OCI-LY7 (cell line): ENCODE measurements at regions not wholly inside any gene's neighbourhood (a gene's known extent, or its start where the extent isn't known, plus 50 kb on each side); places are given as distances from the start of the nearest gene placed in this dataset.

Experiments
- BruUV-seq: library from RNA; stranded (reverse); fragments of 400-500 nt; replicated peaks from 2 replicates; lab custom pipeline; 2021; lab: Mats Ljungman, UMichigan
- CTCF ChIA-PET: fragments of 300-600 bp; sonication (Branson Sonifier 250); formaldehyde crosslinking; loops from one replicate; lab custom pipeline; 2022; ENCODE audit warnings: antibody characterized with exemption; ENCODE audit not compliant: unreplicated experiment; lab: Charles Lee
- POLR2A ChIA-PET: fragments of 300-600 bp; sonication (Branson Sonifier 250); formaldehyde crosslinking; loops from one replicate; lab custom pipeline; 2022; ENCODE audit warnings: antibody characterized with exemption; lab: Charles Lee
- DNase-seq: peaks from one replicate; pipeline ENCODE4 v3.0.0-alpha.2; 2015; ENCODE audit warnings: low spot score
- H2AFZ ChIP-seq: fragments of 200-600 bp; sonication (generic), shearing (Covaris generic); 2 replicates; pipeline ENCODE4 v1.6.1; 2014; ENCODE audit warnings: mild to moderate bottlenecking, antibody characterized with exemption, low read length, moderate library complexity
- H3K27ac ChIP-seq: fragments of 200-600 bp; sonication (generic); 2 replicates; pipeline ENCODE4 v1.5.1; 2014; ENCODE audit warnings: mixed run types, low read depth, mild to moderate bottlenecking, moderate library complexity, low read length, inconsistent platforms; ENCODE audit not compliant: poor library complexity, severe bottlenecking
- H3K36me3 ChIP-seq: fragments of 200-600 bp; sonication (generic); 2 replicates; pipeline ENCODE4 v1.6.1; 2014; ENCODE audit warnings: mild to moderate bottlenecking, antibody characterized with exemption, low read length, moderate library complexity, mixed read lengths; ENCODE audit not compliant: insufficient read depth
- H3K4me1 ChIP-seq: fragments of 200-600 bp; sonication (generic); 2 replicates; pipeline ENCODE4 v1.5.1; 2014; ENCODE audit warnings: mild to moderate bottlenecking, low read length; ENCODE audit not compliant: insufficient read depth, poor library complexity, severe bottlenecking
- H3K4me2 ChIP-seq: fragments of 200-600 bp; sonication (generic); 2 replicates; pipeline ENCODE4 v1.6.1; 2014; ENCODE audit warnings: mild to moderate bottlenecking, low read length
- H3K4me3 ChIP-seq: fragments of 200-600 bp; sonication (generic); 2 replicates; pipeline ENCODE4 v1.5.1; 2014; ENCODE audit warnings: mild to moderate bottlenecking, low read depth, low read length; ENCODE audit not compliant: poor library complexity, severe bottlenecking
- H3K79me2 ChIP-seq: fragments of 200-600 bp; sonication (generic); 2 replicates; pipeline ENCODE4 v1.6.1; 2016; ENCODE audit warnings: low read depth, mild to moderate bottlenecking, low read length, moderate library complexity, mixed read lengths; ENCODE audit not compliant: insufficient read depth
- H3K9me2 ChIP-seq: fragments of 200-600 bp; sonication (generic); 2 replicates; pipeline ENCODE4 v1.6.1; 2016; ENCODE audit warnings: mild to moderate bottlenecking, low read length, mixed read lengths; ENCODE audit not compliant: insufficient read depth
- H3K9me3 ChIP-seq: fragments of 200-600 bp; sonication (generic); 2 replicates; pipeline ENCODE4 v1.6.1; 2014; ENCODE audit warnings: mild to moderate bottlenecking, mixed run types, low read length, mixed read lengths
- H4K20me1 ChIP-seq: fragments of 200-600 bp; sonication (generic); 2 replicates; pipeline ENCODE4 v1.6.1; 2014; ENCODE audit warnings: mild to moderate bottlenecking, antibody characterized with exemption, low read length, moderate library complexity, mixed read lengths; ENCODE audit not compliant: insufficient read depth
- EZH2phosphoT487 ChIP-seq: fragments of 200-600 bp; sonication (generic); IDR thresholded peaks from 2 replicates; pipeline ENCODE4 v1.6.1; 2018; ENCODE audit warnings: low read depth, borderline replicate concordance, mild to moderate bottlenecking, mixed run types, antibody characterized with exemption, low read length, moderate library complexity, mixed read lengths
- intact Hi-C: fragments of 100-400 bp; cut with micrococcal nuclease; formaldehyde crosslinking; loops from one replicate; pipeline ENCODE4 v1.10.0; 2022; ENCODE audit not compliant: unreplicated experiment
- TF ChIP-seq, protein P1 (sequence below): fragments of 200-600 bp; sonication (generic); conservative IDR thresholded peaks from 2 replicates; pipeline ENCODE4 v1.5.1; 2014; ENCODE audit warnings: mild to moderate bottlenecking, antibody characterized with exemption, low read length, moderate library complexity, mixed read lengths

DNA sequence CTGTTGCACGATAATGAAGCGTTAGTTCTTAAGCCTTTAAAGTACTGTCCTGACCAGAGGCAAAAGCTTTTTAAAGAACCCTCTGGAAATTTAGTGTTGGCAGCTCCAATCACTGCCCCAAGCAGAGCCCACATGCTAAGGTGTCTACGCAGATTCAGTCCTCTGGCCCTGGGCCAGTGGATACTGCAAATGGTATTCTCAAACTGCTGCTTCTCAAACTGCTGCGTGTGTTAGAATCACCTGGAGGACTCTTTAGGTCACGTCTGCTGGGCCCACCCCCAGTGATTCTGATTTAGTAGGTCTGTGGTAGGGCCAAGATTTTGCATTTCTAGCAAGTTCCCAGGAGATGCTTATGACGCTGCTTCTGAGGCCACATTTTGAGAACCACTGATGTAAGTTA, 96.0 kb upstream of the CCDC28A start:
- POLR2A ChIA-PET = no interaction called here
- H3K4me1 ChIP-seq = no peaks in the 10 kb centered on the region
- CTCF ChIA-PET = no interaction called here
- no peaks in the 10 kb centered on the region for H4K20me1 ChIP-seq
- H3K4me3 ChIP-seq = no peak overlapping the region
- H3K9me2 ChIP-seq = no peaks in the 10 kb centered on the region
- H3K79me2 ChIP-seq = no peaks in the 10 kb centered on the region
- intact Hi-C loops = no loop called here
- no peak for TF ChIP-seq EZH2phosphoT487
- TF ChIP-seq, protein P1, sequence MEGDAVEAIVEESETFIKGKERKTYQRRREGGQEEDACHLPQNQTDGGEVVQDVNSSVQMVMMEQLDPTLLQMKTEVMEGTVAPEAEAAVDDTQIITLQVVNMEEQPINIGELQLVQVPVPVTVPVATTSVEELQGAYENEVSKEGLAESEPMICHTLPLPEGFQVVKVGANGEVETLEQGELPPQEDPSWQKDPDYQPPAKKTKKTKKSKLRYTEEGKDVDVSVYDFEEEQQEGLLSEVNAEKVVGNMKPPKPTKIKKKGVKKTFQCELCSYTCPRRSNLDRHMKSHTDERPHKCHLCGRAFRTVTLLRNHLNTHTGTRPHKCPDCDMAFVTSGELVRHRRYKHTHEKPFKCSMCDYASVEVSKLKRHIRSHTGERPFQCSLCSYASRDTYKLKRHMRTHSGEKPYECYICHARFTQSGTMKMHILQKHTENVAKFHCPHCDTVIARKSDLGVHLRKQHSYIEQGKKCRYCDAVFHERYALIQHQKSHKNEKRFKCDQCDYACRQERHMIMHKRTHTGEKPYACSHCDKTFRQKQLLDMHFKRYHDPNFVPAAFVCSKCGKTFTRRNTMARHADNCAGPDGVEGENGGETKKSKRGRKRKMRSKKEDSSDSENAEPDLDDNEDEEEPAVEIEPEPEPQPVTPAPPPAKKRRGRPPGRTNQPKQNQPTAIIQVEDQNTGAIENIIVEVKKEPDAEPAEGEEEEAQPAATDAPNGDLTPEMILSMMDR = no peak
- H2AFZ ChIP-seq = no peak overlapping the region
- no peaks in the 10 kb centered on the region for H3K9me3 ChIP-seq
- no peak overlapping the region for H3K4me2 ChIP-seq
- H3K27ac ChIP-seq = no peak overlapping the region
- H3K36me3 ChIP-seq = no peaks in the 10 kb centered on the region
- no peak for DNase-seq
- no TSS peak for BruUV-seq

DNA sequence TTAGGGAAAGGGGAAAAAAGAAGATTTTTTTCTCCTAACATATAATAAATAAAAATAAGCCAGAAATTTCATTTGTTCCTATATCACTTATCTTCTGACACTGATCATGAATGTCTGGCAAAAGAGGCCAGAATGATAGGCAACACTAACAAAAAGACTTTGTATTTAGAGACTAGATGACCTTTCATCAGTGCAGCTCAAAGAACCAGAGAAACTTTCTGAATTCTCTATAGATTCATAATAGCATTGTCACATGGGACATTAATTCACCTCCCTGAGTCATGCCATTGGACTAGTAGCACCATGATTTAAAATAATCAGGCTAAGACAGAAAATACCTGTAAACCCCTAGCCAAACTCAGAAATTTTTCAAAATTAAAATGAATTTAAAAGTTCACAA, 95.4 kb upstream of the CCDC28A start:
- intact Hi-C loops = no loop called here
- Histone ChIP-seq H3K79me2 (no peaks in the 10 kb centered on the region), H2AFZ (no peak overlapping the region), H3K4me1 (no peaks in the 10 kb centered on the region), H3K9me3 (no peaks in the 10 kb centered on the region), H4K20me1 (no peaks in the 10 kb centered on the region), H3K27ac (no peak overlapping the region), H3K4me3 (no peak overlapping the region), H3K36me3 (no peaks in the 10 kb centered on the region), H3K4me2 (no peak overlapping the region), H3K9me2 (no peaks in the 10 kb centered on the region)
- BruUV-seq = no TSS peak
- ChIA-PET CTCF (no interaction called here), POLR2A (no interaction called here)
- DNase-seq = no peak
- TF ChIP-seq EZH2phosphoT487 = no peak
- TF ChIP-seq, protein P1 = no peak

DNA sequence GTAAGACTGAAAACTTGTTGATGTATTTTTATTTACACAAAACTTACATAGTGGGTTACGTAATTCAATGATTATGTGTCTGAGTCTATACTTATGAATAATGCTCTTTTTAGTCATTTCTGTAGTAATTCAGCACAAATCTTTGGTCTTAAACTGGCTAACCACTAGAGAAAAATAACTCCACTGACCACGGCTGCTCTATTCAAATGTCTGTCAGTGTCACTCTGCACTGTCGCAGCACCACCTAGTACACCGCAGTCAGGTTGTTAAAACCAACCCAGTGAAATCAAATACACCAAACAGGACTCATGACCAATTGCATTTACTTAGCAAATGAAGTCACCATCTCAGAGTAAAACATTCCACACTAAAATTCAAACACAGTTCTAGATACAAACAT, 93.5 kb upstream of the CCDC28A start:
- Histone ChIP-seq H3K4me3 (no peak overlapping the region), H3K79me2 (no peaks in the 10 kb centered on the region), H3K27ac (no peak overlapping the region), H3K36me3 (no peaks in the 10 kb centered on the region), H3K9me3 (no peaks in the 10 kb centered on the region), H2AFZ (no peak overlapping the region), H3K4me2 (no peak overlapping the region), H3K9me2 (no peaks in the 10 kb centered on the region), H3K4me1 (no peaks in the 10 kb centered on the region), H4K20me1 (no peaks in the 10 kb centered on the region)
- TF ChIP-seq EZH2phosphoT487 = no peak
- TF ChIP-seq, protein P1 = no peak
- intact Hi-C loops = no loop called here
- POLR2A ChIA-PET = interaction anchor here (0.5 to 1.0 kb wide), 2 partner anchors 20 to 1402 kb away, joined by 3 read pairs; no protein-coding TSS in a partner anchor
- no peak for DNase-seq
- CTCF ChIA-PET = no interaction called here
- BruUV-seq = no TSS peak
